ENCODE measurements at regions not wholly inside any gene's neighbourhood (a gene's known extent, or its start where the extent isn't known, plus 50 kb on each side); places are given as distances from the start of the nearest gene placed in this dataset.

DNA sequence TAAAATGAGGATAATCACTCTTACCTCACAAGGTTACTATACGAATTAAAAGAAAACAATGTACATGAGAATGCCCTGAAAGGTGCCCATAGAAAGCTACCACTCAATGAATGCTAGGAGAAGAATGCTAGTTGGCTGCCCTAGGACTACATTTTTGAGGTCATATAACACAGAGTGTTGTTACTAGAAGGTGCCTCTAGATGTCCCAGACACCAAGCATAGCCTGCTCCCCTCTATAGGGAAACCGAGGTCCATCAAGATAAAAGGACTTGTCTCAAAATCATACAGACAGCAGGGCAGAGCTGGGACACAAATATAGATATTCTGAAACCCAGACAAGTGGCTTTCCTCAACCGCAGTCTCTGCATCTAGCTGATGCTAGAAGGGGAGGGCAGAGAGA lies 147.0 kb upstream of the ARHGEF9 start:
- no peaks in the 10 kb centered on the region for H3K36me3 Mint-ChIP-seq (ENCODE audit: low read depth, unreplicated experiment)
- FAIRE-seq = no peak
- H3K27me3 ChIP-seq (ENCODE audit: insufficient read depth, low read length) = no peaks in the 10 kb centered on the region

GRCh38 chrX:63930140-63930539 lies 145.1 kb upstream of the ARHGEF9 start:
- no peaks in the 10 kb centered on the region for H3K79me2 ChIP-seq (ENCODE audit: insufficient read depth, low read length)
- TF ChIP-seq EZH2 (IDR thresholded peaks at IDR 0.05; ENCODE audit: insufficient read depth, low read length) (no peak), CTCF (IDR thresholded peaks at IDR 0.05; ENCODE audit: insufficient read depth, low read depth, low read length) (no peak)
- FAIRE-seq = peak; percentile 13

More for the DNA sequence above, 147.0 kb upstream of the ARHGEF9 start:
- H4K20me1 ChIP-seq (ENCODE audit: insufficient read depth, low read length) = no peaks in the 10 kb centered on the region
- no peaks in the 10 kb centered on the region for H3K27me3 Mint-ChIP-seq (ENCODE audit: low read depth, unreplicated experiment)
- no peak for TF ChIP-seq CTCF (IDR thresholded peaks at IDR 0.05; ENCODE audit: insufficient read depth, low read depth, low read length)
- TF ChIP-seq EZH2 (IDR thresholded peaks at IDR 0.05; ENCODE audit: insufficient read depth, low read length) = no peak
- DNase-seq (ENCODE audit: low read depth) = no peak
- H2AFZ ChIP-seq (ENCODE audit: low read depth, low read length) = no peak overlapping the region
- no peaks in the 10 kb centered on the region for H3K4me1 ChIP-seq (ENCODE audit: insufficient read depth, low read length)
- H3K4me2 ChIP-seq (ENCODE audit: low read length) = no peak overlapping the region
- no peaks in the 10 kb centered on the region for H3K36me3 ChIP-seq (ENCODE audit: insufficient read depth, low read length)
- H3K27ac Mint-ChIP-seq (ENCODE audit: unreplicated experiment) = no peak overlapping the region
- peaks cover 2% of the 10 kb centered on the region for H3K4me1 Mint-ChIP-seq (ENCODE audit: low read depth, unreplicated experiment)
- H3K4me3 ChIP-seq (ENCODE audit: insufficient read depth, low read depth, low read length) = no peak overlapping the region
- no peak overlapping the region for H3K27ac ChIP-seq (ENCODE audit: low read depth, low read length)
- H3K79me2 ChIP-seq (ENCODE audit: insufficient read depth, low read length) = no peaks in the 10 kb centered on the region
- no peak overlapping the region for H3K9ac ChIP-seq (ENCODE audit: low read length)
- H3K9me3 Mint-ChIP-seq (ENCODE audit: unreplicated experiment) = no peaks in the 10 kb centered on the region
- no peak overlapping the region for H3K4me3 Mint-ChIP-seq (ENCODE audit: unreplicated experiment)
- no peaks in the 10 kb centered on the region for H3K9me3 ChIP-seq (ENCODE audit: insufficient read depth, low read depth, low read length)

GRCh38 chrX:63929608-63930007 lies 144.6 kb upstream of the ARHGEF9 start:
- no peak for DNase-seq (ENCODE audit: low read depth)
- Mint-ChIP-seq H3K4me3 (ENCODE audit: unreplicated experiment) (no peak overlapping the region), H3K36me3 (ENCODE audit: low read depth, unreplicated experiment) (no peaks in the 10 kb centered on the region), H3K27ac (ENCODE audit: unreplicated experiment) (no peak overlapping the region), H3K9me3 (ENCODE audit: unreplicated experiment) (no peaks in the 10 kb centered on the region), H3K4me1 (ENCODE audit: low read depth, unreplicated experiment) (peaks cover 2% of the 10 kb centered on the region), H3K27me3 (ENCODE audit: low read depth, unreplicated experiment) (no peaks in the 10 kb centered on the region)
- Histone ChIP-seq H3K9me3 (ENCODE audit: insufficient read depth, low read depth, low read length) (no peaks in the 10 kb centered on the region), H3K79me2 (ENCODE audit: insufficient read depth, low read length) (no peaks in the 10 kb centered on the region), H3K4me2 (ENCODE audit: low read length) (no peak overlapping the region), H3K4me3 (ENCODE audit: insufficient read depth, low read depth, low read length) (no peak overlapping the region), H3K36me3 (ENCODE audit: insufficient read depth, low read length) (no peaks in the 10 kb centered on the region), H3K9ac (ENCODE audit: low read length) (no peak overlapping the region), H4K20me1 (ENCODE audit: insufficient read depth, low read length) (no peaks in the 10 kb centered on the region), H2AFZ (ENCODE audit: low read depth, low read length) (no peak overlapping the region), H3K4me1 (ENCODE audit: insufficient read depth, low read length) (no peaks in the 10 kb centered on the region), H3K27me3 (ENCODE audit: insufficient read depth, low read length) (no peaks in the 10 kb centered on the region), H3K27ac (ENCODE audit: low read depth, low read length) (no peak overlapping the region)
- TF ChIP-seq CTCF (IDR thresholded peaks at IDR 0.05; ENCODE audit: insufficient read depth, low read depth, low read length) (no peak), EZH2 (IDR thresholded peaks at IDR 0.05; ENCODE audit: insufficient read depth, low read length) (no peak)
- FAIRE-seq = no peak

More at GRCh38 chrX:63930140-63930539, 145.1 kb upstream of the ARHGEF9 start:
- Histone ChIP-seq H3K9ac (ENCODE audit: low read length) (no peak overlapping the region), H3K27me3 (ENCODE audit: insufficient read depth, low read length) (no peaks in the 10 kb centered on the region), H3K4me2 (ENCODE audit: low read length) (no peak overlapping the region), H3K9me3 (ENCODE audit: insufficient read depth, low read depth, low read length) (no peaks in the 10 kb centered on the region), H2AFZ (ENCODE audit: low read depth, low read length) (no peak overlapping the region), H4K20me1 (ENCODE audit: insufficient read depth, low read length) (no peaks in the 10 kb centered on the region), H3K27ac (ENCODE audit: low read depth, low read length) (no peak overlapping the region), H3K4me1 (ENCODE audit: insufficient read depth, low read length) (no peaks in the 10 kb centered on the region), H3K4me3 (ENCODE audit: insufficient read depth, low read depth, low read length) (no peak overlapping the region), H3K36me3 (ENCODE audit: insufficient read depth, low read length) (no peaks in the 10 kb centered on the region)
- H3K36me3 Mint-ChIP-seq (ENCODE audit: low read depth, unreplicated experiment) = no peaks in the 10 kb centered on the region
- no peak overlapping the region for H3K4me3 Mint-ChIP-seq (ENCODE audit: unreplicated experiment)
- H3K27me3 Mint-ChIP-seq (ENCODE audit: low read depth, unreplicated experiment) = no peaks in the 10 kb centered on the region
- H3K9me3 Mint-ChIP-seq (ENCODE audit: unreplicated experiment) = no peaks in the 10 kb centered on the region
- no peak overlapping the region for H3K27ac Mint-ChIP-seq (ENCODE audit: unreplicated experiment)
- peaks cover 2% of the 10 kb centered on the region for H3K4me1 Mint-ChIP-seq (ENCODE audit: low read depth, unreplicated experiment)
- DNase-seq (ENCODE audit: low read depth) = no peak
